Peyer's patch (tissue), 4 donors: ENCODE measurements at regions not wholly inside any gene's neighbourhood (a gene's known extent, or its start where the extent isn't known, plus 50 kb on each side); places are given as distances from the start of the nearest gene placed in this dataset.
"Not testable (repeated sequence)": the region's sequence is repeated elsewhere in the genome, so short reads cannot be mapped to it uniquely, and the experiment has no call there.

Source experiments
- DNase-seq, 3 donors: peaks; one replicate each; pipeline ENCODE4 v3.0.0-alpha.2; 2017 to 2019
- H3K27ac ChIP-seq, 4 donors: fragments of 200-600 bp; sonication (generic); one replicate each; pipeline ENCODE4 v1.5.1; 2016 to 2019
- H3K27me3 ChIP-seq, 2 donors: fragments of 200-600 bp; sonication (generic); one replicate each; pipeline ENCODE4 v1.5.1; 2019
- H3K36me3 ChIP-seq, 3 donors: fragments of 200-600 bp; sonication (generic); one replicate each; pipeline ENCODE4 v1.5.1; 2016 to 2019
- H3K4me1 ChIP-seq, 4 donors: fragments of 200-600 bp; sonication (generic); one replicate each; pipeline ENCODE4 v1.5.1; 2016 to 2019
- H3K4me3 ChIP-seq, 4 donors: fragments of 200-600 bp; sonication (generic); 1 replicate in 3 of 4; 2 replicates in 1 of 4; pipeline ENCODE4 v1.5.1; 2016 to 2019; ENCODE audit warnings: mild to moderate bottlenecking in 1 of 4
- H3K9me3 ChIP-seq, 4 donors: fragments of 200-600 bp; sonication (generic); one replicate each; pipeline ENCODE4 v1.5.1; 2016 to 2019; ENCODE audit warnings: mild to moderate bottlenecking in 1 of 4
- CTCF ChIP-seq, 6 experiments: fragments of 450-650 bp in 4 of 6; fragments of 200-600 bp in 2 of 6; sonication (generic) in 1 of 6; IDR thresholded peaks; one replicate each; pipeline ENCODE4 v1.5.1; 2017 to 2019; ENCODE audit warnings: antibody characterized with exemption in 6 of 6, mild to moderate bottlenecking in 3 of 6, moderate library complexity in 1 of 6
- POLR2A ChIP-seq, 2 donors: fragments of 450-650 bp; IDR thresholded peaks; one replicate each; pipeline ENCODE4 v1.5.1; 2017; ENCODE audit warnings: antibody characterized with exemption in 2 of 2, mild to moderate bottlenecking in 2 of 2, moderate library complexity in 2 of 2

GRCh38 chr6:15751721-15752350 lies 89.0 kb upstream of the DTNBP1 start:
- H3K27ac ChIP-seq: no peak overlapping the region
- H3K4me1 ChIP-seq: no peaks in the 10 kb centered on the region
- H3K4me3 ChIP-seq: no peak overlapping the region
- H3K9me3 ChIP-seq: no peaks in the 10 kb centered on the region
- no peaks in the 10 kb centered on the region for H3K27me3 ChIP-seq
- TF ChIP-seq POLR2A (IDR thresholded peaks at IDR 0.05): no peak
- TF ChIP-seq CTCF (IDR thresholded peaks at IDR 0.05): no peak
- no peaks in the 10 kb centered on the region for H3K36me3 ChIP-seq
- DNase-seq: no peak

GRCh38 chr6:15748341-15748740 lies 85.5 kb upstream of the DTNBP1 start:
- no peaks in the 10 kb centered on the region for H3K9me3 ChIP-seq
- H3K4me1 ChIP-seq: no peaks in the 10 kb centered on the region
- no peaks in the 10 kb centered on the region for H3K27me3 ChIP-seq
- H3K36me3 ChIP-seq: no peaks in the 10 kb centered on the region
- H3K4me3 ChIP-seq: no peak overlapping the region
- DNase-seq: no peak
- H3K27ac ChIP-seq: no peak overlapping the region
- no peak for TF ChIP-seq CTCF (IDR thresholded peaks at IDR 0.05)
- no peak for TF ChIP-seq POLR2A (IDR thresholded peaks at IDR 0.05)

- DNase-seq: no peak
- Histone ChIP-seq H3K4me1 (no peaks in the 10 kb centered on the region), H3K36me3 (no peaks in the 10 kb centered on the region), H3K27ac (no peak overlapping the region), H3K4me3 (no peak overlapping the region), H3K9me3 (no peaks in the 10 kb centered on the region), H3K27me3 (no peaks in the 10 kb centered on the region)
- TF ChIP-seq CTCF (IDR thresholded peaks at IDR 0.05) (no peak), POLR2A (IDR thresholded peaks at IDR 0.05) (no peak)
Observed at GRCh38 chr6:15747354-15747883, 84.6 kb upstream of the DTNBP1 start.

GRCh38 chr6:15745781-15746180 lies 83.0 kb upstream of the DTNBP1 start:
- no peaks in the 10 kb centered on the region for H3K4me1 ChIP-seq
- no peaks in the 10 kb centered on the region for H3K9me3 ChIP-seq
- H3K27ac ChIP-seq: no peak overlapping the region
- TF ChIP-seq CTCF (IDR thresholded peaks at IDR 0.05) (no peak), POLR2A (IDR thresholded peaks at IDR 0.05) (no peak)
- H3K27me3 ChIP-seq: no peaks in the 10 kb centered on the region
- no peaks in the 10 kb centered on the region for H3K36me3 ChIP-seq
- no peak overlapping the region for H3K4me3 ChIP-seq
- DNase-seq: no peak

- DNase-seq: no peak
- Histone ChIP-seq H3K4me3 (no peak overlapping the region), H3K4me1 (no peaks in the 10 kb centered on the region), H3K9me3 (no peaks in the 10 kb centered on the region), H3K27ac (no peak overlapping the region), H3K27me3 (no peaks in the 10 kb centered on the region), H3K36me3 (no peaks in the 10 kb centered on the region)
- TF ChIP-seq POLR2A (IDR thresholded peaks at IDR 0.05) (no peak), CTCF (IDR thresholded peaks at IDR 0.05) (no peak)
Observed at GRCh38 chr6:15744818-15745402, 82.1 kb upstream of the DTNBP1 start.

- not testable (repeated sequence) for H3K27me3 ChIP-seq, H3K4me3 ChIP-seq
Observed at GRCh38 chr6:15742013-15742412, 79.2 kb upstream of the DTNBP1 start.

More at GRCh38 chr6:15742013-15742412, 79.2 kb upstream of the DTNBP1 start:
- H3K9me3 ChIP-seq, H3K36me3 ChIP-seq, DNase-seq, H3K27ac ChIP-seq, H3K4me1 ChIP-seq: not testable (repeated sequence)
